HG02970 (cell line): ENCODE measurements at regions not wholly inside any gene's neighbourhood (a gene's known extent, or its start where the extent isn't known, plus 50 kb on each side); places are given as distances from the start of the nearest gene placed in this dataset.

Experiments used
- ATAC-seq: cut with Tn5 transposase; IDR thresholded peaks from one replicate; pipeline ENCODE4 v1.9.1; 2021; ENCODE audit warnings: mild to moderate bottlenecking, moderate library complexity, moderate number of reproducible peaks; ENCODE audit not compliant: unreplicated experiment, low FRiP score

GRCh38 chr20:50386641-50386960 is 123.6 kb upstream of the PTPN1 start:
- ATAC-seq: no peak

- ATAC-seq: no peak
These were observed 122.8 kb upstream of the PTPN1 start for GRCh38 chr20:50387218-50387995.

GRCh38 chr20:50387996-50388332 is 122.2 kb upstream of the PTPN1 start:
- ATAC-seq: no peak

GRCh38 chr20:50388733-50389437 is 121.3 kb upstream of the PTPN1 start:
- ATAC-seq: no peak

GRCh38 chr20:50389438-50389807 is 120.8 kb upstream of the PTPN1 start:
- no peak for ATAC-seq

- ATAC-seq: no peak
These were observed 120.1 kb upstream of the PTPN1 start for GRCh38 chr20:50389808-50390684.

- no peak for ATAC-seq
These were observed 119.3 kb upstream of the PTPN1 start for GRCh38 chr20:50390685-50391443.

- no peak for ATAC-seq
These were observed 118.6 kb upstream of the PTPN1 start for GRCh38 chr20:50391444-50392137.

GRCh38 chr20:50392138-50392866 is 117.9 kb upstream of the PTPN1 start:
- no peak for ATAC-seq

GRCh38 chr20:50393242-50393641 is 116.9 kb upstream of the PTPN1 start:
- no peak for ATAC-seq

GRCh38 chr20:50393990-50394561 is 116.1 kb upstream of the PTPN1 start:
- no peak for ATAC-seq

- ATAC-seq: no peak
These were observed 115.6 kb upstream of the PTPN1 start for GRCh38 chr20:50394569-50394968.

GRCh38 chr20:50395251-50395729 is 114.9 kb upstream of the PTPN1 start:
- ATAC-seq: no peak

GRCh38 chr20:50395914-50396488 is 114.2 kb upstream of the PTPN1 start:
- no peak for ATAC-seq

- no peak for ATAC-seq
These were observed 113.6 kb upstream of the PTPN1 start for GRCh38 chr20:50396623-50397022.

- no peak for ATAC-seq
These were observed 113.1 kb upstream of the PTPN1 start for GRCh38 chr20:50397058-50397457.

GRCh38 chr20:50398064-50398463 is 112.1 kb upstream of the PTPN1 start:
- ATAC-seq: no peak

- no peak for ATAC-seq
These were observed 111.7 kb upstream of the PTPN1 start for GRCh38 chr20:50398471-50398820.
